GM10248 (cell line): ENCODE measurements at regions not wholly inside any gene's neighbourhood (a gene's known extent, or its start where the extent isn't known, plus 50 kb on each side); places are given as distances from the start of the nearest gene placed in this dataset.

Experiments used
- CTCF ChIA-PET: fragments of 300-600 bp; sonication (Branson Sonifier 250); formaldehyde crosslinking; extraction: SDS; loops from one replicate; lab custom pipeline; 2021; ENCODE audit warnings: antibody characterized with exemption; lab: Yijun Ruan, JAX
- POLR2A ChIA-PET: fragments of 350-650 bp; sonication (Branson Sonifier 250); formaldehyde crosslinking; extraction: SDS; loops from one replicate; lab custom pipeline; 2020; ENCODE audit warnings: antibody characterized with exemption; lab: Yijun Ruan, JAX
- DNase-seq: peaks from one replicate; pipeline ENCODE4 v3.0.0; 2012; ENCODE audit errors: extremely low spot score
- TF ChIP-seq, protein P1 (sequence below): IDR thresholded peaks from 2 replicates; pipeline ENCODE4 v1.5.1; 2012; ENCODE audit warnings: mild to moderate bottlenecking, low read depth; ENCODE audit errors: extremely low read depth, missing control alignments, control extremely low read depth

DNA sequence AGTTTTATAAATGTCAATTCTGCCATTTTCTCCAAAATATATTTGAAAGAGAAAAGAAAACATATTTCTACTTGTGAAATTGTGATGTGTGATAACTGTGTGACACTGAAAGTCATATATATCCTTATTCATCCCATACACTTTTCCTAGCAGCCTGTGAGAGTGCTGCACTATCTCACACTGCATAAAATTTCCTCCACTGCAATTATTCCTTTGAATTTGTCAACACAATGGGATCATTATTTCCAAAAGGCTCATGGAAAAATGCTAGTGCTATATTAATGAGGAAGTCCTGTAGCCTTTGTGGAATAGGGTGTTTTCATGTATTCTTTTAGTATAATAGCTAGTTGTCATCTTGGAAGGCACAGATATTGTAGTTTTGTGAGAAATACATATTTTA lies 504.1 kb downstream of the RPL10L start:
- ChIA-PET CTCF (no interaction called here), POLR2A (no interaction called here)
- DNase-seq, result no peak
- TF ChIP-seq, protein P1, sequence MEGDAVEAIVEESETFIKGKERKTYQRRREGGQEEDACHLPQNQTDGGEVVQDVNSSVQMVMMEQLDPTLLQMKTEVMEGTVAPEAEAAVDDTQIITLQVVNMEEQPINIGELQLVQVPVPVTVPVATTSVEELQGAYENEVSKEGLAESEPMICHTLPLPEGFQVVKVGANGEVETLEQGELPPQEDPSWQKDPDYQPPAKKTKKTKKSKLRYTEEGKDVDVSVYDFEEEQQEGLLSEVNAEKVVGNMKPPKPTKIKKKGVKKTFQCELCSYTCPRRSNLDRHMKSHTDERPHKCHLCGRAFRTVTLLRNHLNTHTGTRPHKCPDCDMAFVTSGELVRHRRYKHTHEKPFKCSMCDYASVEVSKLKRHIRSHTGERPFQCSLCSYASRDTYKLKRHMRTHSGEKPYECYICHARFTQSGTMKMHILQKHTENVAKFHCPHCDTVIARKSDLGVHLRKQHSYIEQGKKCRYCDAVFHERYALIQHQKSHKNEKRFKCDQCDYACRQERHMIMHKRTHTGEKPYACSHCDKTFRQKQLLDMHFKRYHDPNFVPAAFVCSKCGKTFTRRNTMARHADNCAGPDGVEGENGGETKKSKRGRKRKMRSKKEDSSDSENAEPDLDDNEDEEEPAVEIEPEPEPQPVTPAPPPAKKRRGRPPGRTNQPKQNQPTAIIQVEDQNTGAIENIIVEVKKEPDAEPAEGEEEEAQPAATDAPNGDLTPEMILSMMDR, result no peak

- TF ChIP-seq, protein P1, result no peak
- ChIA-PET POLR2A (no interaction called here), CTCF (no interaction called here)
- DNase-seq, result no peak
Measured at GRCh38 chr14:46147024-46147423, 504.6 kb downstream of the RPL10L start.

- POLR2A ChIA-PET, result no interaction called here
- CTCF ChIA-PET, result interaction anchor here (1.4 kb wide), 1 partner anchor 19 kb away, joined by 3 read pairs; no protein-coding TSS in a partner anchor
- TF ChIP-seq, protein P1, result no peak
- DNase-seq, result no peak
Measured at GRCh38 chr14:46140445-46140844, 511.1 kb downstream of the RPL10L start.

GRCh38 chr14:46139649-46140048 lies 511.9 kb downstream of the RPL10L start:
- POLR2A ChIA-PET, result no interaction called here
- TF ChIP-seq, protein P1, result no peak
- CTCF ChIA-PET, result interaction anchor here (1.4 kb wide), 1 partner anchor 18 kb away, joined by 3 read pairs; no protein-coding TSS in a partner anchor
- DNase-seq, result no peak

- ChIA-PET CTCF (no interaction called here), POLR2A (no interaction called here)
- DNase-seq, result no peak
- TF ChIP-seq, protein P1, result no peak
Measured at GRCh38 chr14:46137786-46138185, 513.8 kb downstream of the RPL10L start.

DNA sequence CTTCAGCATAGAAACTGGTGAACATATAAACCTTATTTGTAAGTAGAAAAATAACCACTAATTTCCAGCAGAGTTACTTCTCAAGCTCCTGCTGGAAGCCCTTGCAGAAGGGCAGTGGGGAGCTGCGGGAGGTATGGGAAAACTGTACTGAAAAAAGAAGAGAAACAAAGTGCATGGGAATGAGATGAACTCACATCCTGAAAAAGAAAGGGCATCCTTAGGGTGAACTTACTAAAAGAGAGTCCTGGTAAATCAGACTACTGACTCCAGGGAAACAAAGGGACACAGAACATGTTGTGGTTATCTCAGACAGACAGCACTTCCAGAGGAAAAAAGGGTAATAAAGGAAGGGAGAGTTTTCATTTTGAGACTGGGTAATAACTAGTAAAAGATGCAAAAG lies 515.1 kb downstream of the RPL10L start:
- ChIA-PET POLR2A (no interaction called here), CTCF (no interaction called here)
- TF ChIP-seq, protein P1, result no peak
- no peak for DNase-seq
